Spleen (tissue), 7 donors: ENCODE measurements at regions not wholly inside any gene's neighbourhood (a gene's known extent, or its start where the extent isn't known, plus 50 kb on each side); places are given as distances from the start of the nearest gene placed in this dataset.
A peak's percentile ranks its signal among the peaks of the same experiment; 100 is the strongest.

Experiments used
- CTCF ChIP-seq, 11 experiments: fragments of 200-600 bp in 7 of 11; fragments of 450-650 bp in 4 of 11; sonication (generic) in 4 of 11; IDR thresholded peaks in 8 of 11; conservative IDR thresholded peaks in 3 of 11; 1 replicate in 7 of 11; 2 replicates in 4 of 11; pipeline versions ENCODE4 v1.4.0 to v1.8.0; 2016 to 2021; ENCODE audit warnings: antibody characterized with exemption in 11 of 11, inconsistent platforms in 4 of 11, mild to moderate bottlenecking in 1 of 11
- POLR2A ChIP-seq, 3 donors: fragments of 450-650 bp; IDR thresholded peaks; one replicate each; pipeline ENCODE4 v1.5.1; 2017; ENCODE audit warnings: antibody characterized with exemption in 3 of 3, mild to moderate bottlenecking in 1 of 3
- POLR2AphosphoS5 ChIP-seq, 3 donors: sonication (generic); formaldehyde crosslinking; IDR thresholded peaks; one replicate each; pipeline ENCODE4 v1.5.1; 2017; ENCODE audit warnings: antibody characterized with exemption in 3 of 3
- donor health status: DM: no; HTN: no; CAD: no; lungs with moderate emphysema.
- donor health status: DM: no; HTN: no; CAD: no.
- donor health status: DM: no; HTN: no; CAD: no.

DNA sequence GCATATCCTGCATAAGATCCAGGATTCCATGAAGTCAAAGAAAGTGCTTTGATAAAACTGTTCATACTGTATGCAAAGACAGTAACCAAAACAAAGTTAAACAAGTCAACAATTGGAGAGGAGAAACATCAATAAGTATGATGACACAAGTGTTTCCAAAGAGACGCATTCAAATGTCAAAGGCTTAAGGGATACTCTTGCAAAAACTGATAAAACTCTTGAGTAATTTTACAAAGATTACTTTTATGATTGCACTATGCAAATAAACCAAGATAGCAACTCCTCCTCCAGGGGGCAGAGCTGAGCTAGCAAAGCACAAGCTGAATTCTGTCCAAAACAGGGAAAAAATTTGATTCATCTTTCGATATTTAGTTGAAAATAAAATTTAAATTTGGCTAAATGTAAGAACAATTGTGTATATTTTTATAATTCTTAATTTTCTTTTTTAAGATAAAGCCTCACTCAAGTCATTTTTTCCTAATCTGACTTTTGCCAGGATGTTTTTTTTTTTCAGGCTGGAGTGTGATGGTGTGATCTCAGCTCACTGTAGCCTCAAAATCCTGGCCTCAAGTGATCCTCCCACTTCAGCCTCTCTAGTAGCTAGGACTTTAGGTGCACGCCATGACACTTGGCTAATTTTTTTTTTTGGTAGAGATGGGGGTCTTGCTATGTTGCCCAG, 84.0 kb downstream of the MZT1 start:
- TF ChIP-seq CTCF (IDR thresholded peaks at IDR 0.05 in 8 of 11, conservative IDR thresholded peaks at IDR 0.05 in 3 of 11) (peak in 9 of 11 experiments; percentile 39 to 72 (median 62)), POLR2A (IDR thresholded peaks at IDR 0.05) (no peak), POLR2AphosphoS5 (IDR thresholded peaks at IDR 0.05) (no peak)
